Pancreas (tissue), 10 donors: ENCODE measurements at regions not wholly inside any gene's neighbourhood (a gene's known extent, or its start where the extent isn't known, plus 50 kb on each side); places are given as distances from the start of the nearest gene placed in this dataset.

Experiments used
- ATAC-seq, 4 donors: fragments of 200-7000 bp; cut with Tn5 transposase; one replicate each; pipeline versions ENCODE4 v1.8.0 to v1.9.1; 2020; ENCODE audit warnings: mild to moderate bottlenecking in 4 of 4, moderate library complexity in 4 of 4
- DNase-seq, 6 donors: peaks; one replicate each; pipeline ENCODE4 v3.0.0-alpha.2; 2020
- FAIRE-seq: peaks from 2 replicates; lab custom pipeline; 2012; peaks lifted over from hg19 to GRCh38; lab: Jason Lieb, UNC
- H3K27ac ChIP-seq, 4 donors: fragments of 200-600 bp; sonication (generic); 1 replicate in 3 of 4; 2 replicates in 1 of 4; pipeline versions ENCODE4 v1.5.0 to v1.8.0; 2020
- H3K27me3 ChIP-seq, 4 donors: fragments of 200-600 bp; one replicate each; pipeline ENCODE4 v1.8.0; 2021
- H3K36me3 ChIP-seq, 3 donors: fragments of 200-600 bp; sonication (generic) in 1 of 3; one replicate each; pipeline versions ENCODE4 v1.5.0 to v1.8.0; 2020 to 2021
- H3K4me1 ChIP-seq, 3 donors: fragments of 200-600 bp; one replicate each; pipeline ENCODE4 v1.8.0; 2021
- H3K4me3 ChIP-seq, 4 donors: fragments of 200-600 bp; sonication (generic) in 2 of 4; one replicate each; pipeline versions ENCODE4 v1.5.0 to v1.8.0; 2020 to 2021
- H3K9me3 ChIP-seq, 4 donors: fragments of 200-600 bp; one replicate each; pipeline ENCODE4 v1.8.0; 2021
- WGBS, 2 donors: extraction: QIAGEN DNeasy Blood & Tissue Kit; methylation state at CpG; one replicate each; pipeline ENCODE4 v1.1.7; 2013; 5-methylcytosine and 5-hydroxymethylcytosine counted together
- intact Hi-C, 3 donors: fragments of 100-400 bp; cut with DNase I; formaldehyde crosslinking; loops; one replicate each; pipeline versions ENCODE4 v1.11.1 to v1.14.2; 2022
- TF ChIP-seq, protein P1 (sequence below), 4 donors: fragments of 200-600 bp; sonication (generic) in 3 of 4; IDR thresholded peaks; one replicate each; pipeline versions ENCODE4 v1.5.0 to v1.8.0; 2021; ENCODE audit warnings: antibody characterized with exemption in 4 of 4
- donor health status: healthy with polysubstance abuse.
- donor health status: DM: no; HTN: no; CAD: no; lungs with moderate emphysema.
- donor health status: DM: no; HTN: no; CAD: no.
- donor health status: control.
- donor health status: control.
- donor health status: Bipolar disorder and iron deficiency.
- donor health status: DM: yes; HTN: yes; CAD: no.
- donor health status: DM: no; HTN: no; CAD: no.
- donor health status: DM: no; HTN: no; CAD: no.
- donor health status: DM: yes; HTN: yes; CAD: no.

DNA sequence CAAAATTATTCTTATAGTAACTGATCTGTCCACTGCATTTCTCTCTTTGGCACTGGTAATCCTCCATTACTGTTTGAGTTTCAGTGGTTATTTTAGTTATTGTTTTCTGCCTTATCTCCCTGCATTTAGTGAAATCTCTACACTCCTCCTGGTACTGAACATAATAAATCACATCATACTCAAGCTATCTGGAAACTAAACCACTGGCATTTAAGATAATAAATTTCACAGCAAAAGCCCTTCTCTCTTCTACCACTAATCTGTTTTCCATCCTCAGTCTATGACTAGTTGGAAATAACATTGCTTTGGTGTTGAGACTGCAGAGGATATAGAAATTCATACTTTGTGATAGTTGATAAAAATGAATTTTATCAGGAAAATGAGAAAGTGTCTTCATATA lies 399.3 kb upstream of the FSHR start:
- no peaks in the 10 kb centered on the region for H3K27me3 ChIP-seq
- H3K9me3 ChIP-seq = no peaks in the 10 kb centered on the region
- intact Hi-C loops = no loop called here
- H3K4me3 ChIP-seq = no peak overlapping the region
- no peak overlapping the region for H3K27ac ChIP-seq
- FAIRE-seq (no peak), DNase-seq (no peak), ATAC-seq (no peak)
- TF ChIP-seq, protein P1, sequence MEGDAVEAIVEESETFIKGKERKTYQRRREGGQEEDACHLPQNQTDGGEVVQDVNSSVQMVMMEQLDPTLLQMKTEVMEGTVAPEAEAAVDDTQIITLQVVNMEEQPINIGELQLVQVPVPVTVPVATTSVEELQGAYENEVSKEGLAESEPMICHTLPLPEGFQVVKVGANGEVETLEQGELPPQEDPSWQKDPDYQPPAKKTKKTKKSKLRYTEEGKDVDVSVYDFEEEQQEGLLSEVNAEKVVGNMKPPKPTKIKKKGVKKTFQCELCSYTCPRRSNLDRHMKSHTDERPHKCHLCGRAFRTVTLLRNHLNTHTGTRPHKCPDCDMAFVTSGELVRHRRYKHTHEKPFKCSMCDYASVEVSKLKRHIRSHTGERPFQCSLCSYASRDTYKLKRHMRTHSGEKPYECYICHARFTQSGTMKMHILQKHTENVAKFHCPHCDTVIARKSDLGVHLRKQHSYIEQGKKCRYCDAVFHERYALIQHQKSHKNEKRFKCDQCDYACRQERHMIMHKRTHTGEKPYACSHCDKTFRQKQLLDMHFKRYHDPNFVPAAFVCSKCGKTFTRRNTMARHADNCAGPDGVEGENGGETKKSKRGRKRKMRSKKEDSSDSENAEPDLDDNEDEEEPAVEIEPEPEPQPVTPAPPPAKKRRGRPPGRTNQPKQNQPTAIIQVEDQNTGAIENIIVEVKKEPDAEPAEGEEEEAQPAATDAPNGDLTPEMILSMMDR (IDR thresholded peaks at IDR 0.05) = no peak
- no peaks in the 10 kb centered on the region for H3K36me3 ChIP-seq
- H3K4me1 ChIP-seq = no peaks in the 10 kb centered on the region

DNA sequence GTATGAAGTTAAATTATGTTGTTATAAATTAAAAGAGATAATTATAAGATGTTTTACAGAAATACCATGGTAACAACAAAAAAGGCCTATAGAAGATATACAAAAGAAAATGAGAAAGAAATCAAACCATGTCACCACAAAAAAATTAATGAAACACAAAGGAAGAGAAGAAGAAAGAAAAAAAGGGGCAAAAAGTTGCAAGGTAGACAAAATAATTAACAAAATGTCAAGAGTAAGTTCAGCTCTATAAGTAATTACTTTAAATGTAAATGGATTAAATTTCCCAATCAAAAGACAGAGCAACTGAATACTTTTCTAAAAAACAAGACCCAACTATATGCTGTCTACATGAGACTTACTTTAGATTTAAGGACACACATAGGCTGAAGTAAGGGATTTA lies 378.4 kb upstream of the FSHR start:
- DNase-seq = no peak
- intact Hi-C loops = no loop called here

DNA sequence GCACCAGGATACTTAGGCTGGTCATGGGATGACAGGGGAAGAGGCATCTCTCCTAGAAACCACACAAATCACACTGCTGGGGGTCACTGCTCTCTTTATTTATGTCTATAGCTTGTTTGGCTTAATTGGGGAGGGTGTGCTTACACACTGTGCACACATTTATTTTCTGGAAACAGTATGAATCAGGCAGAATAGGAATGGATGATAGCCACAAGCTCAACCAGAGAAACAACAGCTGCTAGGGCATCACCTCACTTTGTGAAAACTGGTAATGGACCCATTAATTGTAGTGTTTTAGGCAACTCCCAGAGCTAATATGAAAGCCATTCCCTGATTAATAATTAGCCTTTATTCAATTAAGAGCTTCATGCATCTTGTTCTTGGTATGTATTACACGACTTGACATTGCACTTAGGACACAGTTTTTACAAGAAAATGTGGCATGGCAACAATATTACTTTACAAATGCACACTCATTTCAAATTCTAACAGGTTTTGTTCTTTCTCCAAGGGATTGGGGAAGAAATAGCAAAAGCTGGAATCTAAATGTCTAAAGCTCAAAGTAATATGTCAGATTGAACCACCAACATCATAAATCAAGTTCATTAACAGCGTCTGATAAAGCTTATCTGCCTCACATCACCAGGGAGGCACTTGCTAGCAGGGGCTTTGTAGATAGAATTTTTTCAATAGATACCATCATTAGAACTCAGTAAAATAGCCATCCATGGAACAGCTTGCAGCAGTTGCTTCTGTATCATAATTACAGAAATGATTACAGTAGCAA lies 361.9 kb upstream of the FSHR start:
- FAIRE-seq = no peak
- Histone ChIP-seq H3K4me3 (no peak overlapping the region), H3K27me3 (no peaks in the 10 kb centered on the region), H3K27ac (no peak overlapping the region), H3K4me1 (no peaks in the 10 kb centered on the region), H3K9me3 (no peaks in the 10 kb centered on the region), H3K36me3 (no peaks in the 10 kb centered on the region)
- intact Hi-C loops = no loop called here
- WGBS, 2 donors = 14 to 17% methylated on average over 2 of the region's 2 CpGs
- TF ChIP-seq, protein P1 (IDR thresholded peaks at IDR 0.05) = no peak
- DNase-seq = no peak
- ATAC-seq = no peak

More for the DNA sequence above, 378.4 kb upstream of the FSHR start:
- Histone ChIP-seq H3K4me3 (no peak overlapping the region), H3K27me3 (no peaks in the 10 kb centered on the region), H3K4me1 (no peaks in the 10 kb centered on the region), H3K27ac (no peak overlapping the region), H3K36me3 (no peaks in the 10 kb centered on the region), H3K9me3 (no peaks in the 10 kb centered on the region)
- FAIRE-seq = no peak
- TF ChIP-seq, protein P1 (IDR thresholded peaks at IDR 0.05) = no peak
- ATAC-seq = no peak

DNA sequence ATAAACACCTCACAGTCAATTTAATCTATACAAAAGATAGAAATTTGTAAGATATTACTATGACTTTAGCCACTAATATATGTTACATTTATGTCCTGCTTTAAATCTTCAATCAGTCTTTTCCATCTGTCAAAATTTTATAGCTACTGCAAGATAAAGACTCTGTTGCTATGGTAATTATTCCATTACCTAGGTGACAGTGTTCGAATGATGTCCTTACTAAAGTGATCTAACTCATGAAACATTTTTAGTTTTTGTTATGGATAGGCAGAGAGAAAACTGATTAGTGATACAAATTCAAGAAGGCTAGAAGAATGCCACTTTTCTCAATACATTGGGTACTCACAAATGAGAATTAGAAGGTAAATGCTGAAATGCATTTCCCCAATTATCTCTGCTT lies 359.9 kb upstream of the FSHR start:
- Histone ChIP-seq H3K36me3 (no peaks in the 10 kb centered on the region), H3K4me1 (no peaks in the 10 kb centered on the region), H3K27me3 (no peaks in the 10 kb centered on the region), H3K9me3 (no peaks in the 10 kb centered on the region), H3K27ac (no peak overlapping the region), H3K4me3 (no peak overlapping the region)
- ATAC-seq (no peak), FAIRE-seq (no peak), DNase-seq (no peak)
- 29 to 43% methylated on average over 1 of the region's 1 CpG for WGBS, 2 donors
- intact Hi-C loops = no loop called here
- TF ChIP-seq, protein P1 (IDR thresholded peaks at IDR 0.05) = no peak

DNA sequence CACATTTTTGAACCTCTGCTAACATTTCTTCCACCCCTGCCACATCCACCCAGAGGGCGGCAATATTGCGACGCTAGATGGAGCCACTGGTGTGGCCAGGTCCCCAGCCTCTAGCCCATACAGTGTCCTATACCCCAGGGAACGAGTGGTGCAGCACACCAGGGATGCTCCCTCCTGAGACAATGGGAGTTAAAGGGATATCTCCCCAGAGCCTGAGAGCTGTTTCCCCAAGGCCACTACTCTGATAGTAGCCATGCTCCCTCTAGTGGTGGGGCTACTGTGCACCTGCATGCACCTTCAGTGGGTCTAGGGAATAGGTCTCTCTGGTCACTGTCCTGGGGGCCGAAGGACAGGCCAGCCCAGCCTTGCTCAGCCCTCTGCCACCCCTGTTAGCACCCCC lies 336.4 kb upstream of the FSHR start:
- FAIRE-seq = no peak
- peak in 3 of 4 donors; percentile 67 to 79 (median 69) for ATAC-seq
- Histone ChIP-seq H3K27me3 (no peaks in the 10 kb centered on the region), H3K36me3 (no peaks in the 10 kb centered on the region), H3K27ac (no peak overlapping the region), H3K9me3 (no peaks in the 10 kb centered on the region), H3K4me1 (no peaks in the 10 kb centered on the region), H3K4me3 (no peak overlapping the region)
- TF ChIP-seq, protein P1 (IDR thresholded peaks at IDR 0.05) = peak; percentile 10 to 48 (median 33)
- WGBS, 2 donors = 25 to 39% methylated on average over 5 of the region's 5 CpGs
- intact Hi-C loops = no loop called here
- DNase-seq = peak; percentile 9 to 62 (median 38)
